ENCODE measurements at regions not wholly inside any gene's neighbourhood (a gene's known extent, or its start where the extent isn't known, plus 50 kb on each side); places are given as distances from the start of the nearest gene placed in this dataset.

DNA sequence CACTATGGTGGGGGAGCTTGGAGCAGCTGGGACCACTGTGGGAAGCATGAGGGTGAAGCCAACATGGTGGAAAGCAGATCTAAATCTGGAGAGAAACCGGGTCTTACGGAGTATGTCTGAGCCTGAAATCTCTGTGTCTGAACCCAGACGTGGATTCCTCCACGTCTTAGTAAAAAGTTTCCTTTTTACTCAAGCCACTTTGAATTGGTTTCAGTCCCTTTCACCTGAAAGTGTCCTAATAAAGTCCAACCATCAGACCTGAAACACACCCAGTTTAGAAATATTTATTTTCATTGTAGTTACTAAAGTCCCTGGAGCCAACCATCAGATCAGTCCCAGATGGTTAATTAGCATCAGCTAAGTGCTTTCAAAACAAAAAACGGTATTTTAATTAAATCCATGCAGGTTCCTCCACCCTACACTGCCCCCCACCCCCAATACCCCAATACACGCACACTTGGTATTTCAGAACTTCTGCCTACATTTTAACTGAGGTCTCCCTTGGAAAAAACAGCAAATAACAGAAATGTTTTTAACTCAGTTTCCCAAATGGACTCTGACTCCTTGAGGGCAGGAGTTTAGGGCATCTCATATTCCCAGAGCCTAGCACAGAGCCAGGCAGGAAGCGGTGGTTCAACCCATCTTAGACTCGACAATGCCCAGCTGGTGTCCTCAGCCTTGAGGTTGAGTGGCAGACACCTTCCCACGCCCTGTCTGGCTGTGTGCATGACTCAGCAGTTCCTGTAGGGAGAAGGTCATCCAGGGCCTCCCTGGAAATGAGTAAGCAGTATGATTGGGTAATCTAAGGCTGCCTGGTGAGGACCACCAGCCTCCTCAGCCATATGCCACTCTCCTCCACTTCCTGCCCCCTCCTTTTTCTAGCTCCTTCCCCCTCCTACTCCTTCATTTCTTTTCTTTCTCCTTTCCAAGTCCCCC, 175.8 kb downstream of the TTC8 start:
- Histone ChIP-seq H2BK15ac (ENCODE audit: low read length) (no peak overlapping the region), H3K4me1 (replicated peaks in 1 of 4; ENCODE audit: control insufficient read depth in 3 of 4, insufficient read depth in 4 of 4, low read length in 3 of 4) (peaks cover 0 to 3% (median 0%) of the 10 kb centered on the region in 4 experiments; a peak in 1 of 7 replicates), H4K5ac (ENCODE audit: insufficient read length, low read depth, low read length) (no peak overlapping the region), H4K20me1 (replicated peaks in 1 of 2; ENCODE audit: control insufficient read depth in 1 of 2, insufficient read depth in 2 of 2, low read length in 2 of 2) (no peaks in the 10 kb centered on the region), H3K4me2 (ENCODE audit: insufficient read depth in 1 of 2, low read depth in 2 of 2, low read length in 2 of 2) (no peak overlapping the region), H3K79me2 (ENCODE audit: control insufficient read depth in 1 of 2, insufficient read depth in 2 of 2, low read length in 2 of 2) (no peaks in the 10 kb centered on the region), H3K18ac (ENCODE audit: extremely low read depth, low read length) (0 out of 2 replicates have a peak overlapping the region, but pooled peaks have one; percentile 20), H3K9ac (replicated peaks in 1 of 4; ENCODE audit: extremely low read depth in 1 of 4, low read depth in 3 of 4, low read length in 3 of 4) (no peak overlapping the region), H3K14ac (ENCODE audit: insufficient read length) (no peak overlapping the region), H3K27ac (ENCODE audit: low read depth, low read length) (no peak overlapping the region), H3K23me2 (ENCODE audit: low read depth, low read length) (no peaks in the 10 kb centered on the region; the same call in 1 of the 2 replicates), H2BK120ac (replicated peaks; ENCODE audit: low read depth, low read length) (no peak overlapping the region), H3K36me3 (ENCODE audit: control insufficient read depth in 2 of 4, insufficient read depth in 4 of 4, low read length in 3 of 4) (no peaks in the 10 kb centered on the region), H3K23ac (ENCODE audit: insufficient read length) (no peak overlapping the region), H2AFZ (ENCODE audit: low read length) (peak overlapping the region; percentile 2; the same call in 1 of the 2 replicates), H2AK5ac (ENCODE audit: low read depth, low read length) (no peak overlapping the region), H4K91ac (replicated peaks; ENCODE audit: insufficient read length, low read length) (no peak overlapping the region), H2BK20ac (ENCODE audit: low read length) (no peak overlapping the region), H2BK5ac (ENCODE audit: low read depth, low read length) (peak overlapping the region; percentile 50; the same call in 1 of the 2 replicates), H4K8ac (ENCODE audit: extremely low read depth, insufficient read depth, low read length) (no peak overlapping the region), H3K56ac (replicated peaks; ENCODE audit: insufficient read length, low read depth, low read length) (no peak overlapping the region), H2BK12ac (ENCODE audit: low read depth, low read length) (no peak overlapping the region), H3K79me1 (ENCODE audit: low read depth, low read length) (no peaks in the 10 kb centered on the region), H3K9me3 (ENCODE audit: insufficient read depth in 2 of 2, low read depth in 1 of 2, low read length in 1 of 2) (no peaks in the 10 kb centered on the region), H3K4ac (replicated peaks; ENCODE audit: insufficient read length, low read depth, low read length) (no peak overlapping the region), H3K27me3 (replicated peaks in 1 of 4; ENCODE audit: control insufficient read depth in 3 of 4, extremely low read depth in 1 of 4, insufficient read depth in 3 of 4, low read length in 3 of 4) (no peaks in the 10 kb centered on the region), H3K4me3 (ENCODE audit: extremely low read depth in 1 of 4, insufficient read depth in 2 of 4, low read depth in 3 of 4, low read length in 4 of 4) (no peak overlapping the region)
- WGBS, 2 experiments (ENCODE audit: extremely low coverage in 1 of 2, insufficient coverage in 1 of 2, insufficient read length in 1 of 2, insufficient replicate concordance in 2 of 2, low coverage in 1 of 2, low lambda C conversion rate in 2 of 2, missing lambda C conversion rate in 1 of 2): 90% methylated on average over 9 of the region's 9 CpGs; no CpG with 5 or more reads in 1 of the 2 experiments
- peak; percentile 36; the same call in 1 of the 2 replicates for TF ChIP-seq CEBPB (IDR thresholded peaks at IDR 0.05; ENCODE audit: low read depth, low read length)
- no peak for TF ChIP-seq HDAC2 (IDR thresholded peaks at IDR 0.05; ENCODE audit: borderline replicate concordance in 1 of 2, low read depth in 2 of 2, low read length in 2 of 2)
- no peak for TF ChIP-seq EP300 (IDR thresholded peaks at IDR 0.05; ENCODE audit: borderline replicate concordance in 1 of 2, low read depth in 2 of 2, low read length in 2 of 2)
- TF ChIP-seq RBBP5 (IDR thresholded peaks at IDR 0.05; ENCODE audit: borderline replicate concordance, low read depth, low read length): no peak
- TF ChIP-seq BACH1 (IDR thresholded peaks at IDR 0.05; ENCODE audit: low read length): peak; percentile 98
- TF ChIP-seq TEAD4 (IDR thresholded peaks at IDR 0.05; ENCODE audit: low read depth, low read length): no peak
- no peak for TF ChIP-seq POU5F1 (IDR thresholded peaks at IDR 0.05; ENCODE audit: low read depth, low read length)
- TF ChIP-seq, protein P1, sequence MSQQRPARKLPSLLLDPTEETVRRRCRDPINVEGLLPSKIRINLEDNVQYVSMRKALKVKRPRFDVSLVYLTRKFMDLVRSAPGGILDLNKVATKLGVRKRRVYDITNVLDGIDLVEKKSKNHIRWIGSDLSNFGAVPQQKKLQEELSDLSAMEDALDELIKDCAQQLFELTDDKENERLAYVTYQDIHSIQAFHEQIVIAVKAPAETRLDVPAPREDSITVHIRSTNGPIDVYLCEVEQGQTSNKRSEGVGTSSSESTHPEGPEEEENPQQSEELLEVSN (IDR thresholded peaks at IDR 0.05): no peak
- TF ChIP-seq MAFK (IDR thresholded peaks at IDR 0.05; ENCODE audit: low read depth, low read length): peak; percentile 93
- no peak for FAIRE-seq
- no peak for DNase-seq (ENCODE audit: low read depth in 1 of 2, low spot score in 2 of 2)
- ChIA-PET POLR2A (ENCODE audit: partially characterized antibody) (interaction anchor here (0.6 kb wide), 1 partner anchor 14 kb away, joined by 3 read pairs; no protein-coding TSS in a partner anchor), CTCF (ENCODE audit: partially characterized antibody) (interaction anchor here (0.6 to 1.5 kb wide), 2 partner anchors 12 to 20 kb away, joined by 3 to 5 read pairs; no protein-coding TSS in a partner anchor)

Measured in H1 (cell line).